C4-2B (cell line): ENCODE measurements at regions not wholly inside any gene's neighbourhood (a gene's known extent, or its start where the extent isn't known, plus 50 kb on each side); places are given as distances from the start of the nearest gene placed in this dataset.

Experiments used
- H3K27ac ChIP-seq: fragments of 450-650 bp; 2 replicates; pipeline ENCODE4 v1.5.1; 2017
- ZFX ChIP-seq: fragments of 450-650 bp; IDR thresholded peaks from 2 replicates; pipeline ENCODE4 v1.6.1; 2017
- TF ChIP-seq, protein P1 (sequence below): fragments of 450-650 bp; conservative IDR thresholded peaks from 2 replicates; pipeline ENCODE4 v1.5.1; 2017; ENCODE audit warnings: mild to moderate bottlenecking

DNA sequence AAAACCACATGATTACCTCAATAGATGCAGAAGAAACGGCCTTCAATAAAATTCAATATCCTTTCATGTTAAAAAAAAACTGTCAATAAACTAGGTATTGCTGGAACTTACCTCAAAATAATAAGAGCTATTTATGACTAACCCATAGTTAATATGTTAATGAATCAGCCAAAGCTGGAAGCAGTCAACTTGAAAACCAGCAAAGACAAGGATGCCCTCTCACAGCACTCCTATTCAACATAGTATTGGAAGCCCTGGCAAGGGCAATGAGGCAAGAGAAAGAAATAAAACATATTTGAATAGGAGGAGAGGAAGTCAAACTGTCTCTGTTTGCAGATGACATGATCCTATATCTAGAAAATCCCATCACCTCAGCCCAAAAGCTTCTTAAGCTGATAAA lies 456.1 kb downstream of the OCA2 start:
- TF ChIP-seq ZFX = no peak
- TF ChIP-seq, protein P1, sequence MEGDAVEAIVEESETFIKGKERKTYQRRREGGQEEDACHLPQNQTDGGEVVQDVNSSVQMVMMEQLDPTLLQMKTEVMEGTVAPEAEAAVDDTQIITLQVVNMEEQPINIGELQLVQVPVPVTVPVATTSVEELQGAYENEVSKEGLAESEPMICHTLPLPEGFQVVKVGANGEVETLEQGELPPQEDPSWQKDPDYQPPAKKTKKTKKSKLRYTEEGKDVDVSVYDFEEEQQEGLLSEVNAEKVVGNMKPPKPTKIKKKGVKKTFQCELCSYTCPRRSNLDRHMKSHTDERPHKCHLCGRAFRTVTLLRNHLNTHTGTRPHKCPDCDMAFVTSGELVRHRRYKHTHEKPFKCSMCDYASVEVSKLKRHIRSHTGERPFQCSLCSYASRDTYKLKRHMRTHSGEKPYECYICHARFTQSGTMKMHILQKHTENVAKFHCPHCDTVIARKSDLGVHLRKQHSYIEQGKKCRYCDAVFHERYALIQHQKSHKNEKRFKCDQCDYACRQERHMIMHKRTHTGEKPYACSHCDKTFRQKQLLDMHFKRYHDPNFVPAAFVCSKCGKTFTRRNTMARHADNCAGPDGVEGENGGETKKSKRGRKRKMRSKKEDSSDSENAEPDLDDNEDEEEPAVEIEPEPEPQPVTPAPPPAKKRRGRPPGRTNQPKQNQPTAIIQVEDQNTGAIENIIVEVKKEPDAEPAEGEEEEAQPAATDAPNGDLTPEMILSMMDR = no peak
- no peak overlapping the region for H3K27ac ChIP-seq

DNA sequence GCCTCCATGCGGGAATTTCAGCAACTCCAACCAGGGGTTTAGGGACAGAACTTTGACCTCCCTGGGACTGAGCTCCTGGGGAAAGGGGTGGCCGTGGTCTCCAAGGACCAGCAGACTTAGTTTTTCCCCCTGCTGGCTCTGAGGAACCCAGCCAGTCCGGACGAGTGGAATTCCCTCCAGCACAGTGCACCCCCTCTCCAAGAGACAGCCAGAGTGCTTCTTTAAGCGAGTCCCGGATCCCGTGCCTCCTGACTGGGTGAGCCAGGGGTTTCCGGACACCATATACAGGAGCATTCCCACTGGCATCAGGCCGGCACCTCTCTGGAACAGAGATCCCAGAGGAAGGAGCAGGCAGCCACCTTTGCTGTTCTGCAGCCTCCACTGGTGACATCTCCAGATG lies 459.5 kb downstream of the OCA2 start:
- no peak for TF ChIP-seq ZFX
- TF ChIP-seq, protein P1 = no peak

DNA sequence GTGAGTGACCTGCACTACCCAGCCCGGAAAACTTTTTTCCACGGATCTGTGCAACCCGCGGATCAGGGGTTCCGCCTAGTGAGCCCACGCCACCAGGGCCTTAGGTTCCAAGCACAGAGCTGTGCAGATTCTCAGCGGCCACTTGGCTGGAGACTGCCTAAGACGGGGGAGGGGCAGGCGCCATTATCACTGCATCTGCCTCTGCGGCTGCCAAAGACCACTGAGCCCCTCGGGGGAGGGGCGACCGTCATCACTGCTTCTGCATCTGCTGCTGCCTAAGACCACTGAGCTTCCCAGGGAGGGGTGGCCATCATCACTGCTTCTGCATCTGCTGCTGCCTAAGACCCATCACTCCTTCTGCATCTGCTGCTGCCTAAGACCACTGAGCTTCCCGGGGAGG lies 460.2 kb downstream of the OCA2 start:
- no peak overlapping the region for H3K27ac ChIP-seq
- TF ChIP-seq, protein P1 = no peak
- TF ChIP-seq ZFX = no peak

More for the DNA sequence above, 459.5 kb downstream of the OCA2 start:
- H3K27ac ChIP-seq = no peak overlapping the region

DNA sequence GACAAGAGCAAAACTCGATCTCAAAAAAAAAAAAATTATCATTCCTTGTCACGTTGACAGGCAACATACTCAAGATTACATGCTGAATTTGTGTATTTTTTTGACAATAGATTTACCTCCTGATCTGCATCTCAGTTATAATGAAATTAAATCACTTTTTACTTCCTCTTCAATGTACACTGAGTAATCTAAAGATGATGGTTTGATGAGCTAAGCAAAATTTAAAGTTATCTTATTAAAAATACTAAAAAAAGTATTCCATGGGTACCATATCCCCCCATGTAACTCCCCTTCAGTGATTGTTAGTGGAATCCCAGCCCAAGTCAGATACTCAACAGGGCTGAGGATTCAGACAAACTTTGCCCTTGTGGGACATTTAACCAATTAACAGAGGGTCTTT lies 463.2 kb downstream of the OCA2 start:
- H3K27ac ChIP-seq = no peak overlapping the region

DNA sequence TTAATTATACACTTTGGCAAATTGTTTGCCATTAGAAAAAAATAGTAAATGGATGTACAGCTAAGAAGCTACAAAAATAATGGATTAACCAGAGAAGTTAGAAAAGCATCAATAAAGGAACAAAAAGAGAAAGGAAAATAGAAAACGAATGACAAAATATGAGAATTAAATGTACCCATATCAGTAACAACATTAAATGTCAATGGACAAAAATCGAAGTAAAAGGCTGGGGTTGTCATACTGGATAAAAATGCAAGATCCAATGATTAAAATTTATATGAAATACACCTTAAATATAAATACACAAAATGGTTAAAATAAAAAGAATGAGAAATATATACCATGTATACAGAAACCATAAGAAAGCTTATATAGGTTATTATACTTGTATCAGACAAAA lies 470.6 kb downstream of the OCA2 start:
- TF ChIP-seq ZFX = no peak
- no peak overlapping the region for H3K27ac ChIP-seq

More for the DNA sequence above, 463.2 kb downstream of the OCA2 start:
- TF ChIP-seq ZFX = no peak
- TF ChIP-seq, protein P1 = no peak

DNA sequence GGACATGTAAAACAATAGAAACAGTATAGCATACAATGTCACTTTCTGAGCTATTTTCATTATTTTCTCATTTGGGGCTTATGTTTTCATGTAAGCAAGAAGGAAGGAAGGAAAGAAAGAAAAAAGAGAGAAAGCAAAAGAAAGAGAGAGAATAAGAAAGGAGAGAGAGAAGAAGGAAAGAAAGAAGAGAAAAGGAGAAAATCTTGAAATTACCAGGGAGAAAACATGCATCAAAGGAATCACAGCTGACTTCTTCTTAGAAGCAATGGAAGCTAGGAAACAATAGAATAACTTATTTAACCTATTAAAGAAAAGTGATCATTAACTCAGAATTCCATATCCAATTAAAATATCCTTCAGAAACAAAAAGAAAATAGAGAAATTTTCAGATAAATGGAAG lies 471.5 kb downstream of the OCA2 start:
- no peak overlapping the region for H3K27ac ChIP-seq
- no peak for TF ChIP-seq ZFX
- TF ChIP-seq, protein P1 = no peak

DNA sequence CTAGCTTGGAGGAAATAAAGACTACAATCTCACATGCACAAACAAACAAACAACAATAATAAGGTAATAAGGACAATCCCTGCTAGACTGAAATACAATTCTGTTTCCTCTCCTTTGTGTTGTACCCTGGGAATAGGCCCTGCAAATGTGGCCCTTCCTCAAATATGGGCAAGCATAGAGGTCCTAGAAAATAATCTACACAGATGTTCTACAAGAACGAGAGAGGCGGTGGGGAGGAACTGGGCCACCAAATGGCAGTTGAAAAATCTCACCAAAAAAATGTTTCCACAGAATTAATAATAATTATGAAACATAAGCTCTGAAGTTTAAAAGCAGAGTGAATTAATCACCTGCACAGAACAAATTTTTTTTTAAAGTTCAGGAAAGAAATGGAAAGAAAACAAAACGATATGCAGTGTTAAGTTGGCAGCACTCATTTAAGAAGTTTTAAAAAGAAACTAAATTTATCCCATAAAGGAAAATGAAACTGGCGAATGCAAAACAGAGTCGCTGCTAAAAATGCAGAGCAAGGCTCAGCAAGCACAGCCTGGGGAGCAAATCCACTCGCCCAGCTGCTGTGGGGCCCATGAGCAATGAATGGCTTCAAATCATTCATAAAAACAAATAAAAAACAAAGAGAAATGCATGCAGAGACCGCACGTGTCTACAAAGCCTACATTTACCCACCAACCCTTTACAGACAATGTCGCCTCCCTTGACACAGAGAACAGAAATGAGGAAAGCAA lies 475.4 kb downstream of the OCA2 start:
- TF ChIP-seq, protein P1 = no peak
- TF ChIP-seq ZFX = no peak
- no peak overlapping the region for H3K27ac ChIP-seq

DNA sequence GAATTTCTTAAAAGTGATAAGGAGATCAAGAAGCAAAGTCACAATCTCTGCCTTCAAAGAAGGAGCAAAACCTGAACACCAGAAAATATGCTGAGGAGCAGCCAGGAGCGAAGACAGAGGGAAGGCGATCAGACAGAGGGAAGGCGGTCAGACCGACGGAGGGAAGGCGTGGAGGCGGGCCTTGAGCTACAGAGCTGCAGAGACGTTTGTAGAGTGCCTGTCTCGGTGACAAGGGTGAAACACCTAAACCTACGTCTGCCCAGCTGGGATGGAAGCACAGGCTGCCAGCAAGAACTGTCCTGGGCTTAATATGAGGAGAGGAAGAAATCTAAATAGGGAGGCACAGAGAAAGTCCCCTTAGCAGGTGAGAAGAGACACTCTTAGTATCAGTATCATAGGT lies 476.0 kb downstream of the OCA2 start:
- no peak for TF ChIP-seq ZFX
- TF ChIP-seq, protein P1 = no peak
- H3K27ac ChIP-seq = no peak overlapping the region
